Astrocyte (in vitro differentiated cells and primary cell): ENCODE measurements at regions not wholly inside any gene's neighbourhood (a gene's known extent, or its start where the extent isn't known, plus 50 kb on each side); places are given as distances from the start of the nearest gene placed in this dataset.

Experiments used
- DNase-seq: peaks from one replicate; pipeline ENCODE4 v3.0.0-alpha.2; 2010; ENCODE audit warnings: low read depth
- FAIRE-seq: peaks from 2 replicates; lab custom pipeline; 2011; peaks lifted over from hg19 to GRCh38; lab: Jason Lieb, UNC
- H2AFZ ChIP-seq: 2 replicates; pipeline ENCODE4 v1.6.0; 2012; ENCODE audit warnings: low read depth, low read length, inconsistent platforms
- H3K27ac ChIP-seq: 2 replicates; pipeline ENCODE4 v1.5.1; 2011; ENCODE audit warnings: low read depth, low read length, inconsistent platforms
- H3K27me3 ChIP-seq: 2 replicates; pipeline ENCODE4 v1.6.0; 2011; ENCODE audit warnings: low read length, inconsistent platforms; ENCODE audit not compliant: insufficient read depth
- H3K36me3 ChIP-seq: 2 replicates; pipeline ENCODE4 v1.5.1; 2011; ENCODE audit warnings: low read length, inconsistent platforms; ENCODE audit not compliant: insufficient read depth
- H3K4me1 ChIP-seq: 2 replicates; pipeline ENCODE4 v1.5.1; 2011; ENCODE audit warnings: low read length, inconsistent platforms; ENCODE audit not compliant: insufficient read depth
- H3K4me2 ChIP-seq: 2 replicates; pipeline ENCODE4 v1.6.0; 2012; ENCODE audit warnings: low read length, inconsistent platforms
- H3K4me3 ChIP-seq: 2 replicates; pipeline ENCODE4 v1.5.1; 2011; ENCODE audit warnings: low read depth, mild to moderate bottlenecking, low read length, inconsistent platforms; ENCODE audit not compliant: insufficient read depth
- H3K79me2 ChIP-seq: 2 replicates; pipeline ENCODE4 v1.6.0; 2012; ENCODE audit warnings: mild to moderate bottlenecking, low read length, inconsistent platforms; ENCODE audit not compliant: insufficient read depth
- H3K9ac ChIP-seq: 2 replicates; pipeline ENCODE4 v1.6.0; 2012; ENCODE audit warnings: mild to moderate bottlenecking, low read length, inconsistent platforms
- H3K9me3 ChIP-seq: 2 replicates; pipeline ENCODE4 v1.5.1; 2012; ENCODE audit warnings: low read depth, mild to moderate bottlenecking, low read length, inconsistent platforms; ENCODE audit not compliant: insufficient read depth
- H4K20me1 ChIP-seq: 2 replicates; pipeline ENCODE4 v1.6.0; 2012; ENCODE audit warnings: low read length, inconsistent platforms; ENCODE audit not compliant: insufficient read depth
- H3K27ac Mint-ChIP-seq: one replicate; pipeline ENCODE4 v1.8.0; 2021; ENCODE audit warnings: mild to moderate bottlenecking, mixed read lengths; ENCODE audit not compliant: unreplicated experiment
- H3K27me3 Mint-ChIP-seq: one replicate; pipeline ENCODE4 v1.8.0; 2021; ENCODE audit warnings: low read depth, mixed read lengths; ENCODE audit not compliant: unreplicated experiment
- H3K36me3 Mint-ChIP-seq: one replicate; pipeline ENCODE4 v1.8.0; 2021; ENCODE audit warnings: low read depth, mixed read lengths; ENCODE audit not compliant: unreplicated experiment
- H3K4me1 Mint-ChIP-seq: one replicate; pipeline ENCODE4 v1.8.0; 2021; ENCODE audit warnings: low read depth, mixed read lengths; ENCODE audit not compliant: unreplicated experiment
- H3K4me3 Mint-ChIP-seq: one replicate; pipeline ENCODE4 v1.8.0; 2021; ENCODE audit warnings: mild to moderate bottlenecking, moderate library complexity, mixed read lengths; ENCODE audit not compliant: unreplicated experiment
- H3K9me3 Mint-ChIP-seq: one replicate; pipeline ENCODE4 v1.8.0; 2021; ENCODE audit warnings: mild to moderate bottlenecking, mixed read lengths; ENCODE audit not compliant: unreplicated experiment
- EZH2 ChIP-seq: IDR thresholded peaks from 2 replicates; pipeline ENCODE4 v1.6.1; 2012; ENCODE audit warnings: mild to moderate bottlenecking, low read length, inconsistent platforms; ENCODE audit not compliant: insufficient read depth
- TF ChIP-seq, protein P1 (sequence below): IDR thresholded peaks from 2 replicates; pipeline ENCODE4 v1.5.1; 2011; ENCODE audit warnings: low read depth, mild to moderate bottlenecking, inconsistent platforms, low read length, moderate library complexity; ENCODE audit not compliant: insufficient read depth

DNA sequence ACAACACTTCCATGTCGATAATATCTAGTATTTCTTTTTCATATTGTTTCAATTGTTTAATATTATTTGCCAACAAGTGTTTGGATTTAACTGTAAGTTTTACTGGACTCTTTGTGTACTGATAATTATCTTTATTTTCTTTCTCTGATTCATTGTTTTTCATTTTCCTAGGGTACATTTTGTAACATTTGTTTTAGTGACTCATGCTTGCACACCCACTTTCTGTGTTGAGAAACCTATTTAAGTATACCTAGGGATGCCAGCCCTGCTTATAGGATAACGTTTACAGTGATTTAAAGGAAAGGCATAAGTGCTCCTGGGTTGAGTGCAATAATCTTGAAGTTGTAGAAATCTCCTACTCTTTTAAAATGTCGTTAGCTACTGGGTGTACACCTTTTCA is 1386.0 kb upstream of the ADGRL4 start:
- no peak for FAIRE-seq
- no peak for TF ChIP-seq EZH2
- TF ChIP-seq, protein P1, sequence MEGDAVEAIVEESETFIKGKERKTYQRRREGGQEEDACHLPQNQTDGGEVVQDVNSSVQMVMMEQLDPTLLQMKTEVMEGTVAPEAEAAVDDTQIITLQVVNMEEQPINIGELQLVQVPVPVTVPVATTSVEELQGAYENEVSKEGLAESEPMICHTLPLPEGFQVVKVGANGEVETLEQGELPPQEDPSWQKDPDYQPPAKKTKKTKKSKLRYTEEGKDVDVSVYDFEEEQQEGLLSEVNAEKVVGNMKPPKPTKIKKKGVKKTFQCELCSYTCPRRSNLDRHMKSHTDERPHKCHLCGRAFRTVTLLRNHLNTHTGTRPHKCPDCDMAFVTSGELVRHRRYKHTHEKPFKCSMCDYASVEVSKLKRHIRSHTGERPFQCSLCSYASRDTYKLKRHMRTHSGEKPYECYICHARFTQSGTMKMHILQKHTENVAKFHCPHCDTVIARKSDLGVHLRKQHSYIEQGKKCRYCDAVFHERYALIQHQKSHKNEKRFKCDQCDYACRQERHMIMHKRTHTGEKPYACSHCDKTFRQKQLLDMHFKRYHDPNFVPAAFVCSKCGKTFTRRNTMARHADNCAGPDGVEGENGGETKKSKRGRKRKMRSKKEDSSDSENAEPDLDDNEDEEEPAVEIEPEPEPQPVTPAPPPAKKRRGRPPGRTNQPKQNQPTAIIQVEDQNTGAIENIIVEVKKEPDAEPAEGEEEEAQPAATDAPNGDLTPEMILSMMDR = no peak

DNA sequence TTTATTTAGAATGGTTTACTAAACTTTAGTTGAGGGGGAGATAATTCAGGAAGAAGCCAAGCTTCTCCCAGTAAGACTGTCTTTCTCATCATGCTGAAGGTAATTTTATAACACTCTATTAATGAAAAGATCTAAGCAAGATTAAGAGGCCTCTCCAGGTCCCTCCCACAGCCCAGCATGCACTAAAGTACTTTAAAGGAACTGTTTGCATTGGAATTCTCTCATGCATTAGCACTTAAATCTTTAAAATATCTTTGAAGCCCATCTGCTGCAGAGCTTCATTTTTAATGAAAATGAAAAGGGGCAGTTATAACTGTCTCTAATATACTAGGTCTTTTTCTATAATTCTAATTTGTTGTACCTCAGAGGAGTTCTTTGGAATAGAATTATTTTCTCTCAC is 1379.1 kb upstream of the ADGRL4 start:
- H3K4me3 Mint-ChIP-seq = no peak overlapping the region
- H3K27ac Mint-ChIP-seq = no peak overlapping the region
- Histone ChIP-seq H4K20me1 (no peaks in the 10 kb centered on the region), H3K27me3 (no peaks in the 10 kb centered on the region), H3K36me3 (no peaks in the 10 kb centered on the region), H3K9me3 (no peaks in the 10 kb centered on the region), H2AFZ (no peak overlapping the region), H3K79me2 (no peaks in the 10 kb centered on the region), H3K27ac (no peak overlapping the region), H3K4me1 (no peaks in the 10 kb centered on the region), H3K9ac (no peak overlapping the region), H3K4me3 (no peak overlapping the region), H3K4me2 (no peak overlapping the region)
- no peaks in the 10 kb centered on the region for H3K36me3 Mint-ChIP-seq
- H3K9me3 Mint-ChIP-seq = peaks cover 1% of the 10 kb centered on the region
- H3K4me1 Mint-ChIP-seq = no peaks in the 10 kb centered on the region
- DNase-seq (no peak), FAIRE-seq (no peak)
- no peaks in the 10 kb centered on the region for H3K27me3 Mint-ChIP-seq
- TF ChIP-seq EZH2 = no peak
- TF ChIP-seq, protein P1 = no peak

More for the DNA sequence above, 1386.0 kb upstream of the ADGRL4 start:
- Mint-ChIP-seq H3K36me3 (no peaks in the 10 kb centered on the region), H3K9me3 (peaks cover 5% of the 10 kb centered on the region), H3K4me3 (no peak overlapping the region), H3K4me1 (no peaks in the 10 kb centered on the region), H3K27ac (no peak overlapping the region), H3K27me3 (no peaks in the 10 kb centered on the region)
- no peak overlapping the region for H3K4me3 ChIP-seq
- no peaks in the 10 kb centered on the region for H3K79me2 ChIP-seq
- no peaks in the 10 kb centered on the region for H4K20me1 ChIP-seq
- H3K4me1 ChIP-seq = no peaks in the 10 kb centered on the region
- DNase-seq = no peak
- no peak overlapping the region for H2AFZ ChIP-seq
- H3K27me3 ChIP-seq = no peaks in the 10 kb centered on the region
- H3K9me3 ChIP-seq = no peaks in the 10 kb centered on the region
- no peak overlapping the region for H3K9ac ChIP-seq
- H3K4me2 ChIP-seq = no peak overlapping the region
- no peak overlapping the region for H3K27ac ChIP-seq
- no peaks in the 10 kb centered on the region for H3K36me3 ChIP-seq

DNA sequence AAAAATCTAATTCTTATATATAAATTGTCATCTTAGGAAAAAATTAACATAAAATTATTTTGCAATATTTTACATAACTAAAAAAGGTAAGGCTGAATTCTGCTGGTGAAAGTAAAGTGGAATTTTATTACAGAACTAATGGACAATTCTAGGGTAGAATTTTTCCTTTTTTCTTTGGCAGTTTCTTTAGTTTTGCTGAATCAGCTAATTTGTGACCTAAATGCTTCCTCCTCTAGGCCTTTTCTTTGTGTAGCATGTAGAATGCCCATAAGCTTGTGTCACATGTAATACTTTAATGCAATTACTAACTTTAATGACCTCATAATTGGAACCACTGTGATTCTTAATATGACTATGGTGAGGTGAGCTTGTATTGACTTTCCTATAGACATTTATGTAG is 1378.4 kb upstream of the ADGRL4 start:
- Mint-ChIP-seq H3K27ac (no peak overlapping the region), H3K4me1 (no peaks in the 10 kb centered on the region), H3K9me3 (peaks cover 1% of the 10 kb centered on the region), H3K27me3 (no peaks in the 10 kb centered on the region), H3K36me3 (no peaks in the 10 kb centered on the region), H3K4me3 (no peak overlapping the region)
- H2AFZ ChIP-seq = no peak overlapping the region
- no peak for DNase-seq
- no peaks in the 10 kb centered on the region for H3K36me3 ChIP-seq
- H3K4me1 ChIP-seq = no peaks in the 10 kb centered on the region
- H3K79me2 ChIP-seq = no peaks in the 10 kb centered on the region
- H3K27me3 ChIP-seq = no peaks in the 10 kb centered on the region
- no peak overlapping the region for H3K4me3 ChIP-seq
- no peaks in the 10 kb centered on the region for H4K20me1 ChIP-seq
- TF ChIP-seq, protein P1 = no peak
- TF ChIP-seq EZH2 = no peak
- no peak overlapping the region for H3K9ac ChIP-seq
- no peaks in the 10 kb centered on the region for H3K9me3 ChIP-seq
- FAIRE-seq = no peak
- no peak overlapping the region for H3K4me2 ChIP-seq
- H3K27ac ChIP-seq = no peak overlapping the region
